ENCODE measurements at regions not wholly inside any gene's neighbourhood (a gene's known extent, or its start where the extent isn't known, plus 50 kb on each side); places are given as distances from the start of the nearest gene placed in this dataset.

- in situ Hi-C loops (cut with MboI; ENCODE audit: low pct_unique_long_range_greater_than_20kb in 2 of 9, low sequenced_read_pairs in 9 of 9, unreplicated experiment in 9 of 9), result no loop called here
- peaks cover 55 to 90% of the 10 kb centered on the region in 2 donors for H3K4me1 ChIP-seq (replicated peaks in 1 of 2)
- ATAC-seq (replicated peaks in 6 of 8), result no peak
- H3K27ac ChIP-seq, result peak overlapping the region in 1 of 2 donors; percentile 24
- 80 to 100% (median 90%) methylated on average over 1 to 9 of the region's 9 CpGs; no CpG with 5 or more reads in 3 of the 10 experiments for WGBS, 10 experiments
- no peak overlapping the region for H3K4me3 ChIP-seq
Observed at GRCh38 chr16:85504242-85504641, 108.9 kb upstream of the GSE1 start.

GRCh38 chr16:85505794-85506634 lies 107.1 kb upstream of the GSE1 start:
- Histone ChIP-seq H3K27ac (no peak overlapping the region), H3K4me1 (replicated peaks in 1 of 2) (peaks cover 53 to 91% of the 10 kb centered on the region in 2 donors), H3K4me3 (no peak overlapping the region)
- WGBS, 10 experiments, result 58 to 100% (median 63%) methylated on average over 1 to 10 of the region's 20 CpGs; no CpG with 5 or more reads in 3 of the 10 experiments
- in situ Hi-C loops (cut with MboI; ENCODE audit: low pct_unique_long_range_greater_than_20kb in 2 of 9, low sequenced_read_pairs in 9 of 9, unreplicated experiment in 9 of 9), result no loop called here
- peak in 4 of 8 experiments; percentile 22 to 91 (median 48) for ATAC-seq (replicated peaks in 6 of 8)

GRCh38 chr16:85506635-85506911 lies 106.5 kb upstream of the GSE1 start:
- H3K27ac ChIP-seq, result no peak overlapping the region
- in situ Hi-C loops (cut with MboI; ENCODE audit: low pct_unique_long_range_greater_than_20kb in 2 of 9, low sequenced_read_pairs in 9 of 9, unreplicated experiment in 9 of 9), result no loop called here

GRCh38 chr16:85507342-85507741 lies 105.8 kb upstream of the GSE1 start:
- in situ Hi-C loops (cut with MboI; ENCODE audit: low pct_unique_long_range_greater_than_20kb in 2 of 9, low sequenced_read_pairs in 9 of 9, unreplicated experiment in 9 of 9), result no loop called here
- Histone ChIP-seq H3K4me1 (replicated peaks in 1 of 2) (peaks cover 59 to 84% of the 10 kb centered on the region in 2 donors), H3K4me3 (no peak overlapping the region), H3K27ac (no peak overlapping the region)
- 80 to 100% (median 86%) methylated on average over 1 to 4 of the region's 8 CpGs; no CpG with 5 or more reads in 5 of the 10 experiments for WGBS, 10 experiments
- no peak for ATAC-seq (replicated peaks in 6 of 8)

More at GRCh38 chr16:85506635-85506911, 106.5 kb upstream of the GSE1 start:
- ATAC-seq (replicated peaks in 6 of 8), result no peak
- H3K4me1 ChIP-seq (replicated peaks in 1 of 2), result peaks cover 53 to 85% of the 10 kb centered on the region in 2 donors
- WGBS, 10 experiments, result 80 to 100% (median 94%) methylated on average over 1 to 7 of the region's 8 CpGs; no CpG with 5 or more reads in 6 of the 10 experiments
- no peak overlapping the region for H3K4me3 ChIP-seq

- Histone ChIP-seq H3K27ac (no peak overlapping the region), H3K4me1 (replicated peaks in 1 of 2) (peaks cover 60 to 84% of the 10 kb centered on the region in 2 donors), H3K4me3 (no peak overlapping the region)
- ATAC-seq (replicated peaks in 6 of 8), result no peak
- in situ Hi-C loops (cut with MboI; ENCODE audit: low pct_unique_long_range_greater_than_20kb in 2 of 9, low sequenced_read_pairs in 9 of 9, unreplicated experiment in 9 of 9), result no loop called here
- WGBS, 10 experiments, result 91 to 100% (median 100%) methylated on average over 1 to 5 of the region's 10 CpGs; no CpG with 5 or more reads in 5 of the 10 experiments
Observed at GRCh38 chr16:85508388-85508787, 104.7 kb upstream of the GSE1 start.

- H3K27ac ChIP-seq, result no peak overlapping the region
Observed at GRCh38 chr16:85508993-85509392, 104.1 kb upstream of the GSE1 start.

GRCh38 chr16:85510041-85510659 lies 103.0 kb upstream of the GSE1 start:
- peak overlapping the region in 1 of 2 donors; percentile 53 for H3K27ac ChIP-seq
- in situ Hi-C loops (cut with MboI; ENCODE audit: low pct_unique_long_range_greater_than_20kb in 2 of 9, low sequenced_read_pairs in 9 of 9, unreplicated experiment in 9 of 9), result no loop called here
- no peak overlapping the region for H3K4me3 ChIP-seq
- ATAC-seq (replicated peaks in 6 of 8), result peak in 4 of 8 experiments; percentile 11 to 20 (median 16)
- peaks cover 68 to 84% of the 10 kb centered on the region in 2 donors for H3K4me1 ChIP-seq (replicated peaks in 1 of 2)
- WGBS, 10 experiments, result 0 to 87% (median 59%) methylated on average over 1 to 9 of the region's 21 CpGs; no CpG with 5 or more reads in 6 of the 10 experiments

More at GRCh38 chr16:85508993-85509392, 104.1 kb upstream of the GSE1 start:
- peaks cover 60 to 84% of the 10 kb centered on the region in 2 donors for H3K4me1 ChIP-seq (replicated peaks in 1 of 2)
- in situ Hi-C loops (cut with MboI; ENCODE audit: low pct_unique_long_range_greater_than_20kb in 2 of 9, low sequenced_read_pairs in 9 of 9, unreplicated experiment in 9 of 9), result no loop called here
- ATAC-seq (replicated peaks in 6 of 8), result peak in 1 of 8 experiments; percentile 1
- no peak overlapping the region for H3K4me3 ChIP-seq
- 60 to 100% (median 76%) methylated on average over 1 to 6 of the region's 15 CpGs; no CpG with 5 or more reads in 6 of the 10 experiments for WGBS, 10 experiments

- ATAC-seq (replicated peaks in 6 of 8), result peak in 5 of 8 experiments; percentile 51 to 66 (median 59)
- Histone ChIP-seq H3K27ac (peak overlapping the region; percentile 30 to 50), H3K4me3 (no peak overlapping the region), H3K4me1 (replicated peaks in 1 of 2) (peaks cover 70 to 81% of the 10 kb centered on the region in 2 donors)
- in situ Hi-C loops (cut with MboI; ENCODE audit: low pct_unique_long_range_greater_than_20kb in 2 of 9, low sequenced_read_pairs in 9 of 9, unreplicated experiment in 9 of 9), result no loop called here
- WGBS, 10 experiments, result 47 to 94% (median 79%) methylated on average over 3 to 11 of the region's 24 CpGs; no CpG with 5 or more reads in 4 of the 10 experiments
Observed at GRCh38 chr16:85511938-85512807, 100.9 kb upstream of the GSE1 start.

- in situ Hi-C loops (cut with MboI; ENCODE audit: low pct_unique_long_range_greater_than_20kb in 2 of 9, low sequenced_read_pairs in 9 of 9, unreplicated experiment in 9 of 9), result no loop called here
- Histone ChIP-seq H3K4me1 (replicated peaks in 1 of 2) (peaks cover 75 to 81% of the 10 kb centered on the region in 2 donors), H3K27ac (peak overlapping the region; percentile 28 to 50), H3K4me3 (no peak overlapping the region)
- no peak for ATAC-seq (replicated peaks in 6 of 8)
- 50 to 100% (median 89%) methylated on average over 1 to 3 of the region's 7 CpGs; no CpG with 5 or more reads in 5 of the 10 experiments for WGBS, 10 experiments
Observed at GRCh38 chr16:85512808-85513115, 100.4 kb upstream of the GSE1 start.

GRCh38 chr16:85513180-85513579 lies 99.9 kb upstream of the GSE1 start:
- WGBS, 10 experiments, result 80 to 100% (median 92%) methylated on average over 1 to 5 of the region's 9 CpGs; no CpG with 5 or more reads in 5 of the 10 experiments
- no peak for ATAC-seq (replicated peaks in 6 of 8)
- Histone ChIP-seq H3K4me3 (no peak overlapping the region), H3K4me1 (replicated peaks in 1 of 2) (peaks cover 77 to 84% of the 10 kb centered on the region in 2 donors), H3K27ac (peak overlapping the region; percentile 28 to 50)
- in situ Hi-C loops (cut with MboI; ENCODE audit: low pct_unique_long_range_greater_than_20kb in 2 of 9, low sequenced_read_pairs in 9 of 9, unreplicated experiment in 9 of 9), result no loop called here

- in situ Hi-C loops (cut with MboI; ENCODE audit: low pct_unique_long_range_greater_than_20kb in 2 of 9, low sequenced_read_pairs in 9 of 9, unreplicated experiment in 9 of 9), result no loop called here
- WGBS, 10 experiments, result 80 to 100% methylated on average over 1 to 4 of the region's 10 CpGs; no CpG with 5 or more reads in 8 of the 10 experiments
- no peak for ATAC-seq (replicated peaks in 6 of 8)
- H3K4me1 ChIP-seq (replicated peaks in 1 of 2), result peaks cover 77 to 84% of the 10 kb centered on the region in 2 donors
- no peak overlapping the region for H3K4me3 ChIP-seq
- H3K27ac ChIP-seq, result no peak overlapping the region
Observed at GRCh38 chr16:85513649-85514048, 99.5 kb upstream of the GSE1 start.

GRCh38 chr16:85514295-85514597 lies 98.9 kb upstream of the GSE1 start:
- Histone ChIP-seq H3K4me3 (no peak overlapping the region), H3K4me1 (replicated peaks in 1 of 2) (peaks cover 73 to 79% of the 10 kb centered on the region in 2 donors), H3K27ac (peak overlapping the region in 1 of 2 donors; percentile 25)
- in situ Hi-C loops (cut with MboI; ENCODE audit: low pct_unique_long_range_greater_than_20kb in 2 of 9, low sequenced_read_pairs in 9 of 9, unreplicated experiment in 9 of 9), result no loop called here
- 0% methylated on average over 2 of the region's 8 CpGs; no CpG with 5 or more reads in 9 of the 10 experiments for WGBS, 10 experiments
- ATAC-seq (replicated peaks in 6 of 8), result peak in 1 of 8 experiments; percentile 68

All from motor neuron (in vitro differentiated cells).